ENCODE measurements at regions not wholly inside any gene's neighbourhood (a gene's known extent, or its start where the extent isn't known, plus 50 kb on each side); places are given as distances from the start of the nearest gene placed in this dataset.

GRCh38 chr14:42517806-42518500 is 911.3 kb downstream of the LRFN5 start:
- TF ChIP-seq CTCF (IDR thresholded peaks at IDR 0.05) (no peak), POLR2AphosphoS5 (IDR thresholded peaks at IDR 0.05) (no peak), POLR2A (IDR thresholded peaks at IDR 0.05) (no peak), EP300 (IDR thresholded peaks at IDR 0.05; ENCODE audit: low read depth) (no peak)
